GM21423 (cell line): ENCODE measurements at regions not wholly inside any gene's neighbourhood (a gene's known extent, or its start where the extent isn't known, plus 50 kb on each side); places are given as distances from the start of the nearest gene placed in this dataset.
"Not testable (repeated sequence)": the region's sequence is repeated elsewhere in the genome, so short reads cannot be mapped to it uniquely, and the experiment has no call there.

Experiments
- ATAC-seq: cut with Tn5 transposase; IDR thresholded peaks from one replicate; pipeline ENCODE4 v1.9.1; 2021; ENCODE audit warnings: mild to moderate bottlenecking, moderate library complexity; ENCODE audit not compliant: unreplicated experiment

GRCh38 chr17:77606146-77606864, 352.2 kb upstream of the TNRC6C start:
- ATAC-seq: no peak

DNA sequence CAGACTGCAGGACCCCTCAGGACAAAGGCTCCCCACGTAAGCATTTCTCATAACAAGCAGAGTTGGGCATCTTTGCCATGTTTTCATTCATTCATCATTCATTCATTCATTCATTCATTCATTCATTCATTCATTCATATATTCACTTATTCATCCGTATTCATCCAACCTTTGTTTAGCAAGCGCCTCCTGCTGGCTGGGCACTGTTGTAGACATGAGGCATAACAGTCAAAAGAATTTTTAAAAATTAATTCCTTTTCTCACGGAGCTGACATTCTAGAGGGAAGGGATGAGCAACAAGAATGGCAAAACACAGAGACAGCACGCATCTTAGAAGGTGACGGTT, 351.7 kb upstream of the TNRC6C start:
- no peak for ATAC-seq

DNA sequence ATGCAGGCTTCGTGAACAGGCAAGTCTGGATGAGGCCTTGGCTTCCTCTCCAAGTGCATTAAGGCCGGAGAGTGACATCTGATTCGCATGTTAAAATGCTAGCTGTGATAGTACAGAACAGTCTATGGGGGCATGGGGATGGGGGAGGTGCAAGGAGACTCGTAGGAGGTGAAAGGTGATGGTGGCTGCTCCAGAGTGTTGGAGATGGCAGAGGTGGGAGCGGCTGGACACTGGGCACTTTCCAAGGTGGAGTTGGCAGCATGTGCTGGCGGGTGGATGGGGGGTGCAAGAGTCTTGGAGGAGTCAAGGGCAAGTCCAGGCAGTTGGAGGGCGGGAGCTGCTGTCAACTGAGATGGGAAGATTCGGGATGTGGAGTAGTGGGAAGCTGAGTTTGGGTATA, 350.9 kb upstream of the TNRC6C start:
- no peak for ATAC-seq

- no peak for ATAC-seq
Measured at GRCh38 chr17:77608431-77608830, 350.1 kb upstream of the TNRC6C start.

- ATAC-seq: no peak
Measured at GRCh38 chr17:77609553-77610517, 348.7 kb upstream of the TNRC6C start.

- ATAC-seq: no peak
Measured at GRCh38 chr17:77610518-77610893, 348.0 kb upstream of the TNRC6C start.

DNA sequence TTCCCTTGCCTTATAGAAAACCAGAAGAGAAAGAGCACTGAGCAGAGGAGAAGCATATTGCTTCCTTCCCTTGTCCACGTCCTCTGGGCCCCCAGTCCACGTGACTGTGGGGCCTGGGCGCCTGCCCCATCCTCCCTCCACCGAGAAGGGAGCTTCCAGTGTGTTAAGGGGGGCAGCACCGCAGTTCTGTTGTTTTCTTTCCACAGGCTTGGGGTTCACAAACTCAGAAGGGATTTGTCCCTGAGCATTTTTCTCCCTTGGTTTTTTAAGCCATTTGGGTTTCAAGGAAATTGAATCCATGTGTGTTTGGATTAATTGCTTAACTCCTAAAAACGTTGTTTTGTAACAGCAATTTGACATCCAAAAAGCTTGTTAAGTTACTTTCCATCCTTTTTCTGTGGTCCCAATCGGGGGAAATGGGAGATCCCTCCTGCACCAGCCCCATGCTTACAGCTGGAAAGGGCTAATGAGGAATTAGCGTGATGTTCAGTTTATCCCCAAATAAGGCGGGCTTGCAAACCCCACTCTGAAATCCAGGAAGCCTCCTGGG, 347.5 kb upstream of the TNRC6C start:
- ATAC-seq: no peak

- ATAC-seq: no peak
Measured at GRCh38 chr17:77611791-77612502, 346.6 kb upstream of the TNRC6C start.

- no peak for ATAC-seq
Measured at GRCh38 chr17:77613218-77613617, 345.3 kb upstream of the TNRC6C start.

- ATAC-seq: no peak
Measured at GRCh38 chr17:77613627-77614026, 344.9 kb upstream of the TNRC6C start.

GRCh38 chr17:77615703-77616253, 342.7 kb upstream of the TNRC6C start:
- ATAC-seq: no peak

DNA sequence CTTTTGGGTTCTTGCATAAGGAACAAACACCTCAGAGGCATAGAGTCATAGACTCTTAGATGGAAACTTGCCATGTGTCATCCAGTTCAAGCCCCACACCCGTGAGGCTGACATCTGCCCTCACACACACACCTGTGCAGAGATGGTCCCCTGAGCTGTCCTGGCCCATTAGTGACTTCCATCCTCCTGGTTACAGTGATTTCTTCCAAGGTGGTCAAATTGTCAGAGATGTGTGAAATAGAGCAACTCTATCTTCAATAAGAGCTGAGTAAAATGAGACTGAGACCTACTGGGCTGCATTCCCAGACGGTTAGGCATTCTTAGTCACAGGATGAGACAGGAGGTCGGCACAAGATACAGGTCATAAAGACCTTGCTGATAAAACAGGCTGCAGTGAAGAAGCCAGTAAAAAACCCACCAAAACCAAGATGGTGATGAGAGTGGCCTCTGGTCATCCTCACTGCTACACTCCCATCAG, 342.2 kb upstream of the TNRC6C start:
- ATAC-seq: no peak

GRCh38 chr17:77617516-77617915, 341.0 kb upstream of the TNRC6C start:
- no peak for ATAC-seq

GRCh38 chr17:77618173-77618572, 340.3 kb upstream of the TNRC6C start:
- no peak for ATAC-seq

DNA sequence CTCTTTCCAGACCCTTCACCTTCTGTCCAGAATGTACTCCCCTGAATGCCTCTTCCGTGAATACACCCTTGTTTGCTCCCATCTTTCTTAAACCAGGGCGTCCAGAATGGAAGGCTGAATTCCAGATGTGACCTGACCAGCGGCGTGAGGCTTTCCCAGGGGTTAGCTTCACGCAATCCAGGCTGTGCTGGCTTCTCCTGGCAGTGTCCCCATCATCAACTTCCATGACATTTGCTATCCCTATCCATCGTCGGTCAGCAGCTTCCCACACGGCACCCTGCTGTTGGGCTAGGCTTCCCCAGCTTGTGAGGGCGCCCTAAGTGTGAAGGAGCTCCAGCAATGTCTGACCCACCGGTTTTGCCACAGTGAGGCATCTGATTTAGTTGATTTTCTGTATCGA, 339.8 kb upstream of the TNRC6C start:
- ATAC-seq: no peak

GRCh38 chr17:77619326-77619725, 339.2 kb upstream of the TNRC6C start:
- no peak for ATAC-seq

DNA sequence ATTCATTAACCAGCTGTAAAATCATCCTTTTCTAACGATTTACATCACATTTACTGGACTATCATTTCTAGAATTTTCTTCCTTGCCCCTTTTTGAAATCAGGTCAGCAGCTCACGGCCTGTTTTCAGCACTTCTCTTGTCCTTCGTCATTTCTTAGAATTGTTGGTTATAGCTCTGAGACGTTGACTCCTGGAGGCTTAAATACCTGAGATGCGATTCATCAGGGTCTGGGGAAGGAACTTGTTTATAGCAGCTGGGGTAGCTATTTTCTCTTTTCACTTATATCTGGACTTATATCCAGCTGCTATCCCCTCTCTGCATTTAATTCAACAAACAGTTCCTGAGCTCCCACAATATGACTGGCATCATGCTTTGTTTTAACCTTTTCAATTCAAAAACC, 338.7 kb upstream of the TNRC6C start:
- no peak for ATAC-seq

DNA sequence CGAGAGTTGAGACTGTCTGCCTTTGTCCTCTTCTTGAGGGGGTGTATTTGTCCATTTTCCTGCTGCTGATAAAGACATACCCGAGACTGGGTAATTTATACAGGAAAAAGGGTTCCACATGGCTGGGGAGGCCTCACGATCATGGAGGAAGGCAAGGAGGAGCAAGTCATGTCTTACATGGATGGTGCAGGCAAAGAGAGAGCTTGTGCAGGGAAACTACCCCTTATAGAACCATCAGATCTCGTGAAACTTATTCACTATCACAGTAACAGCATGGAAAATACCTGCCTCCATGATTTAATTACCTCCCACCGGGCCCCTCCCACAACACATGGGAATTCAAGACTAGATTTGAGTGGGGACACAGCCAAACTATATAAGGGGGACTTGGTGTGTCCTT, 338.2 kb upstream of the TNRC6C start:
- no peak for ATAC-seq

DNA sequence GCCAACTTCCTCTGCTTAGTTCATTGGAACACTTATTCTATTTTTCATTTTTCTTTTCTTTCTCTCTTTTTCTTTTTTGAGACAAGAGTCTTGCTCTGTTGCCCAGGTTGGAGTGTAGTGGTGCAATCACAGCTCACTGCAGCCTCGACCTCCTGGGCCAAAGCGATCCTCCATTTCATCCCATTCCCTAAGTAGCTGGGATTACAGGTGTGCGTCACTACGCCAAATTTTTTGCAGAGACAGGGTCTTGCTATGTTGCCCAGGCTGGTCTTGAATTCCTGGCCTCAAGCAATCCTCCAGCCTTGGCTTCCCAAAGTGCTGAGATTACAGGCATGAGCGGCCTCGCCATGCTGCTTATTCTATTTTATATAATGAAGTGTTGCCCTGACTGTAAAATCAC, 336.4 kb upstream of the TNRC6C start:
- not testable (repeated sequence) for ATAC-seq

DNA sequence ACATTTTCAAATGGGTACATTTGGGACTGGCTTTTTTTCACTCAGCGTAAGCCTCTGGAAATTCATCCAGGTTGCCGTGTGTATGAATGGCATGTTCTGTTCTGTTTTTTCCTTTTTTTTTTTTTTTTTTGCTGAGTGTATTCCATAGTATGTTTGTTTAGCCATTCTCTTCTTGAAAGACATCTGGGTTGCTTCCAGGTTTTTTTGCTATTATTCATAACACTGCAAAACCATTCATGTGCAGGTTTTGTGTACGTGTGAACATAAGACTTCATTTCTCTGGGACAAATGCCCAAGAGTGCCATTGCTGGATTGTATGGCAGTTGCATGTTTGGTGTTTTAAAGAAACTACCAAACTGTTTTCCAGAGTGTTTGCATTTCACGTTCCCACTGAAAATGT, 335.9 kb upstream of the TNRC6C start:
- no peak for ATAC-seq

DNA sequence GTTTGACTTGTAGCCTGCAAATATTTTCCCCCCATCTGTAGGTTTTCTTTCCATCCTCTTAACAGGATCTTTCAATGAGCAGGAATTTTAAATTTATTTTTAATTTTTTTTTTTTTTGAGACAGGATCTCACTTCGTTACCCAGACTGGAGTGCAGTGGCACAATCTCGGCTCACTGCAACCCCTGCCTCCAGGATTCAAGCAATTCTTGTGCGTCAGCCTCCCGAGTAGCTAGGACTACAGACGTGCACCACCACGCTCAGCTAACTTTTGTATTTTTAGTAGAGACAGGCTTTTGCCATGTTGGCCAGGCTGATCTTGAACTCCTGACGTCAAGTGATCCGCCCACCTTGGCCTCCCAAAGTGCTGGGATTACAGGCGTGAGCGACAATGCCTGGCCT, 335.2 kb upstream of the TNRC6C start:
- ATAC-seq: not testable (repeated sequence)
